ENCODE measurements at regions not wholly inside any gene's neighbourhood (a gene's known extent, or its start where the extent isn't known, plus 50 kb on each side); places are given as distances from the start of the nearest gene placed in this dataset.
"Not testable (repeated sequence)": the region's sequence is repeated elsewhere in the genome, so short reads cannot be mapped to it uniquely, and the experiment has no call there.

DNA sequence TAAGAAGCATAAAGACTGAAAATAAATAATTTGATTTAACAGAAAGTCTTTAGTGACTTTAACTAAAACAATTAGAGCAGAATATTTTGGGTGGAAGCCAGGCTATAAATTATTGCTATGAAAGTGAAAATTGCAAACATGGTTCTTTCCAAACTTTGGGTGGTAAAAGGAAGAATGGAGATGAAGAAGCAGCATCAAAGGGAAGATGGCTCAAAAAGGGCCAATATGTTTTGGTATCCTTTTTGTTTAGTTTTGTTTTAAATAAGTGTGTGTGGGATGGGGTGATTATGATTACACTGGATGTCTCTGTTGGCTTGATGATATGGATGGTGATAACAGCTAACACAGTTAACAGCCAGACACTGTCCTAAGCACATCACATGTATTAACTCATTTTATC lies 153.7 kb downstream of the CYB561 start:
- DNase-seq (ENCODE audit: low read depth), result no peak

DNA sequence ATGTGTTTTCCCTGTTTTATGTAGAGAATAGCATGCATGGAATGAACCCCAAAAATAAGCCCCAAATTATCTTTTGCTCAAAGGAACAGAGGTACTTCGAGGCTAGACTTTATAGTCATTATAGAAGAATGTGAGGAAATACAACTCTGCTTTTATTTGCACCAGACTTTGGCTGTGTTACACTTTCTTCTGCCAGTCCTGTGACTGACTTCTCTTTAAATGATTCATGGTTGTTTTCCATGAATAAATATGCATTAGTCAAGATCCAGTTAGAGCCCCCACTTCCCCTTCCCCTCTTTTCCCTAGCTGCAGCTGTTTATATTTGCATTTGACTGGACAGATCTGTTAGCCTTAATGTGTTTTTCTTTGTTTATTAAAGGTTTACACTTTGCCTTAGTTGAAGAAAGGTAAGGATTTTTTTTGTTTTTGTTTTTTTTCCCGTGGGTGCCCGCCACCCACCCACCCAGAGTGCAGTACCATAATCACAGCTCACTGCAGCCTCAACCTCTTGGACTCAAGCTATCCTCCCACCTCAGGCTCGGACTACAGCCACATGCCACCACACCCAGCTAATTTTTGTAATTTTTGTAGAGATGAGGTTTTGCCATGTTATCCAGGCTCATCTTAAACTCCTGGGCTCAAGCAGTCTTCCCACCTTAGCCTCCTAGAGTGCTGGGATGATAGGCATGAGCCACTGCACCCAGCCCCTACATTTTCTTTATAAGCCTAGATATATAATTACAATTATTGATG lies 152.6 kb downstream of the CYB561 start:
- DNase-seq (ENCODE audit: low read depth), result peak; percentile 71

DNA sequence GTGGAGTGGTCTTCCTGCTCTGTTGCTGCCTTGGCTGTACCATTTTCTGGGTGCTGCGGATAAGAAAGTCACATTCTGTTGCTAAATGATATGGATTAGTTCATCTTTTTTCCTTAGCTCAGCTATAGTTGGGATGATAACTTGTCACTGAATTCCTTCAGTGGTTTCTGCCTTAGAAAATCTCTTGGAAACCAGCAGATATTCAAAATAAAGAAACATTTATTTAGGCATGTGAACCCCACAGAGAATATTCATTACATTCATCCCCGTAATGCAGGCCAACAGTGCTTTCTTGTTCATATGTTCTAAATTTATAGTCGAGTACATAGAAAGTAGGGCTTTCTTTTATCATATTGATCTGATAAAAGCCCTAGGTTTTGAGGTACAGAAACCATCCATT lies 151.3 kb downstream of the CYB561 start:
- DNase-seq (ENCODE audit: low read depth), result no peak

DNA sequence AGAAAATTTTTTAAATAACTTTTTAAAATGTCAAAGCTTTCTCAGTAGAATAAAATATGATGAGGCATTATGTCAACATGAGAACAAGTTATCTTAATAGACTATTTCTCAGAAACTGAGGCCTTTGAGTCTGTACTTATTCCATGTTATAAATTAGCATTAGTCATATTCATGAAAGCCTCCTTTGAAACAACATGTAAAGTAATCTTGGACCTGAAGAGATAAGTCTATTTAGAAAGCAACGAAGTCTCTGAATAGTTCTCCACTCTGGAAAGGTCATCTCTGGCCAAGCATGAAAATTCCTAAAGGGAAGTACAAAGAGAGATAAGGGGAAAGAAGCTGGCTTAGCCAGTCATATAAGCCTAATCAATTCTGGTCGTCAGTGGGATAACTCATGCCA lies 150.8 kb downstream of the CYB561 start:
- DNase-seq (ENCODE audit: low read depth), result peak; percentile 87

DNA sequence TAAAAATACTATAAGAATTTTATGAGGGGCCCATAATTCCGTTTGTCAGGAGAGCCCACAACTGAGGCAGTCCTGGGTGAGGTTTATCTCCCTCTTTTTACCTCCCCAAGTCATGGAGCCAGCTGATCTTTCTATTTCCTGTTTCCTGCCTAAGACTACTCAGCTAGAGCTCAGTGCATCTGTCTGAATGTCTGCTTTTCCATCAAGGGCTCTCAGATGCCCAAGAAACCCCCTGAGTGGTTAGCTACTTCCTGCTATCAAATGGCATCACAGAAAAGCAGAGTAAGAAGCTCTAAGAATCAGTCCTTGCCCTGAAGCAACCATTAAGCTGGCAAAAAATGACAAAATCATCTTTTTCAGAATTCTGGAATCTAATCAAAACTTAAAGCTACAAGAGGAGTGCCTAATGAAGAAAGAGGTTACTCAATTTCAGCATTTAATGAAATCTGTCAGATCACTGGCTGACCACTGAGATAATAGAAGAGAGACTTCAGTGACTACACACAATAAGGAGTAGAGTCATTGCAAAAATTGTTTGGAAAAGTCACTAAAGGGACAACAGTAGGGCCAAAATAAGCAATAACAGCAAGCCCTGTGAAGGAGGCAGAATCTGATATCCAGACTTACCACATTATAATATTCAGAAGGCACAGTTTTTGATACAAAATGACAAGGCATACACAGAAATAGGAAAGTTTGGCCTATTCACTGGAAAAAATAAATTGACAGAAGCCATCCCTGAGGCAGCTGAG lies 150.1 kb downstream of the CYB561 start:
- DNase-seq (ENCODE audit: low read depth), result no peak

DNA sequence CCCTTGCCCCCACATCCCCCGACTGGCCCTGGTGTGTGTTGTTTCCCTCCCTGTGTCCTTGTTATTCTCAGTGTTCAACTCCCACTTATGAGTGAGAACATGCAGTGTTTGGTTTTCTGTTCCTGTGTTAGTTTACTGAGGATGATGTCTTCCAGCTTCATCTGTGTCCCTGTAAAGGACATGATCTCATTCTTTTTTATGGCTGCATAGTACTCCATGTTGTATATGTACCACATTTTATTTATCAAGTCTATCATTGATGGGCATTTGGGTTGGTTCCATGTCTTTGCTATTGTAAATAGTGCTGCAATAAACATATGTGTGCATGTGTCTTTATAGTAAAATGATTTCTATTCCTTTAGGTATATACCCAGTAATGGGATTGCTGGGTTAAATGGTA lies 147.2 kb downstream of the CYB561 start:
- DNase-seq (ENCODE audit: low read depth), result not testable (repeated sequence)

DNA sequence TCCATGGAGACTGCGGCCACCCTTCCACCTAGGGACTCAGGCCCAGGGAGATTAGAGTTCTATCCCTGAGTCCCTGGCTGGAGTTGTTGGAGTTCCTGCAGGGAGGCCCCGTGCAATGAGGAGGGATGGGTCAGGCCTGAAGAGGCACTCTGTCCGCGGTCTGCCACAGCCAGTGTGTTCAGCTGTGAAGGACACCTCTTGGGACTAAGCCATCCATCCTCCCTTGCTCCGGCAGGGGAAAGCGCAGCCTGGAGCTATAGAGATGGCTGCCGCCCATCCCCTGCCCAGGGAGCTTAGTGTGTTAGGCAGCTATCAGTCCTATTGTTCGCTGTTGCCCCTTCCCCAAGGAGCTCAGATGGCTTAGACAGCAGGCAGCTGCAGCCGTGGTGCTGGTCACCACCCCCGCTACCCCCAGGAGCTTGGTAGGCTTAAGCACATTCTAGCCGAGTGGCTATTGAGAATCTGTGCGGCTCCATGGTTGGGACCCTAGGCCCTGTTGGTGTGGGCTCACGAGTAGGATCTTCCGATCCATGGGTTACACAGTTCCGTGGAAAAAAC lies 141.3 kb downstream of the CYB561 start:
- DNase-seq (ENCODE audit: low read depth), result no peak

DNA sequence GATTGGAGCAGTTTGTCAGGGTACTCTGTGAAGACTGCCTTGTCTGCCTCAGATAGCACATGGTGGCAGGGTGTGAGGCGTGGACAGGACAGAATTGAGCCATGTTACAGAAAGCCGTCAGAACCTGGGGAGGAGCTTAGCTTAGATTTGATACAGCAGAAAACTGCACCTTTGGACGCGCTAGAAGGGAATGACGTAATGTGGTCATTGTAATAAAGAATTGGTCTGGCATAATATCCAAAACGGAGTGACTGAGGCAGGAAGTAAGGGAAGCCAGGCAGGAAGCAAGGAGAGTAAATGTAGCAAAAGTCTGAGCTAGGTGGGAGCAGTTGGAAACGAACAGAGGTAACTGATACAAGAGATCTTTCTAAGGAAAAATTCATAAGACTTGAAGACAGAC lies 140.2 kb downstream of the CYB561 start:
- DNase-seq (ENCODE audit: low read depth), result no peak

DNA sequence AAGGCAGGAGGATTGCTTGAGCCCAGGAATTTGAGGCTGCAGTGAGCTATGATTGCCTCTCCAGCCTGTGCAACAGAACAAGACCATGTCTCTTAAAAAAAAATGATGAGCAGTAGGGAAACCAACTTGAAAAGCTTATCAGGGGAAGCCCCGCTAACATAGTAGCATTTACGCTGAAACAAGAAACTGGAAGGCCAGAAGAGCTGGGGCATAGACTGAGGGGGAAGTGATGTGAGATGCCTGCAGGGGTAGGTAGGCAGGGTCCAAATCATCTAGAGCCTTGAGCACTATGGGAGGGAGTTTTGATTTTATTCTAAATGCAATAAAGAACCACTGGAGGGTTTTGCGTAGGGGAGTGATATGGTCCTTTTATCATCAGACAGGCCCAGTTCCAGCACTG lies 139.3 kb downstream of the CYB561 start:
- no peak for DNase-seq (ENCODE audit: low read depth)

DNA sequence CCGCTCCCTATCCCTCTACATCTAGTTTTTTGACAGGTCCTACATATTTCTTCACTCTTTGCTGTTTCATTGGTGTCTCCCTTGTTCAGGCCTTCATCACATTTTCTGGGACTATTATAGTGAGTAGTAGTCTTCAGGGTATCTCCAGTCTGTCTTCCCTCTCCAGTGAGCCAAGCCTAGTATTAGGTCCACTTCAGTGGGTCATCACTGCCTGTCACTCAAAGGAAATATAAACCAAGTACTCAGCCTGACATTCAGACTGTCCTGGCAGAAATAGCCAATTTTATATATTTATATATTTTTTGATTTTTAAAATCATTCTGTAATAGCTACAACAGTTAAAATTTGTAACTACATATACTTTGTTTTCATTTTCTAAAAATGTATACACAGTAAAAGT lies 137.8 kb downstream of the CYB561 start:
- no peak for DNase-seq (ENCODE audit: low read depth)

DNA sequence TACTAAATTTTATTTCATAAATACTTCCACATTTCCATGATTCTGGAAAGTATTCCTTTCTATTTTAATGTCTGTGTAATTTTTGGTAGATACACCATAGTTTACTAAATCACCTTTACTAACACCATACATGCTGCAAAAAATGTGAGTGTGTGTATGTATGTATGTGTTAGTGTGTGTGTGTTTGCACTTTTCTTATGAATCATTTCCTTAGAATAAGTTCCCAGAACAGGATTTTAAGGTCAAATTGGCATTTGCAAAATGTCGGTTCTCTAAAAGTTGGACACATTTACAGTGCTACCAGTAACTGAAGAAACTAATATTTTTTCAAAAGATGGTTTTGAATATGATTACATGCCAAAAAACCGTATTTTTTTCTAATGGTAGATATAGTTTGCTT lies 137.1 kb downstream of the CYB561 start:
- DNase-seq (ENCODE audit: low read depth), result no peak

DNA sequence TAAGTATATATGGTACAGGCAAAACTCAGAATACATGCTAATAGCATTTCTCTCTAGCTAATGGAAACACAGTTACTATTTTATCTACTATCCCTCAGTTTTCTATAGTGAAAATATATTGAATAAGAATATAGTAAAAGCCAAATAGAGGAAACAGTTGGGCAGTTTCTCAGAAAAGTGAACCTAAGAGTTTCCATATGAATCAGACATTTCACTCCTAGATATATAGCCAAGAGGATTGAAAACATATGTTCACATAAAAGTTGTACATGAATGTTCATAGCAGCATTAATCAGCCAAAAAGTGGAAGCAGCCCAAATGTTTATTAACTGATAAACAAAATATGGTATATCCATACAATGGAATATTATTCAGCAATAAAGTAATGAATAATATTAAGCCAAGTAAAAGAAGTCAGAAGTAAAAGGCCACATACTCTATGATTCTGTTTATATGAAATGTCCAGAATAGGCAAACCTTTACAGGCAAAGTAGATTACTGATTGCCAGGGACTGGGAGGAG lies 134.6 kb downstream of the CYB561 start:
- DNase-seq (ENCODE audit: low read depth), result no peak

DNA sequence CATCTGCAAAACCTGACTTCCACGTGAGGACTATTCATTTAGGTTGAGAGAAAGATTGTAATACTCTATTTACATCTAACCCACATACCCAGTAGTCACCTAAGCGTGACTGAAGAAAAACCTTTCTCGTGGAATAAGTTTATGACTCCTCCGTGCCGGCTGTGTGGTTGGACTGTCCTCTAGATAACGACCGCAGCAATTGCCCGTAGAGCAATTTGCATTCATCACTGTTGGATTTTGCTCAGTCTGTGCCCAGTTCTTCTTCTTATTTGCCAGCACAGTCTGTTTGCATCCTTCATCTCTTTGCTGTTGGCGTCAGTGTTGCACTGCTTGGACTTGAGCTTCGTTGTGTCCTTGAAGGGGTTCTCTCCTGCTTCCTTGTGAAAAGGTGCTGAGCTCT lies 131.3 kb downstream of the CYB561 start:
- no peak for DNase-seq (ENCODE audit: low read depth)

DNA sequence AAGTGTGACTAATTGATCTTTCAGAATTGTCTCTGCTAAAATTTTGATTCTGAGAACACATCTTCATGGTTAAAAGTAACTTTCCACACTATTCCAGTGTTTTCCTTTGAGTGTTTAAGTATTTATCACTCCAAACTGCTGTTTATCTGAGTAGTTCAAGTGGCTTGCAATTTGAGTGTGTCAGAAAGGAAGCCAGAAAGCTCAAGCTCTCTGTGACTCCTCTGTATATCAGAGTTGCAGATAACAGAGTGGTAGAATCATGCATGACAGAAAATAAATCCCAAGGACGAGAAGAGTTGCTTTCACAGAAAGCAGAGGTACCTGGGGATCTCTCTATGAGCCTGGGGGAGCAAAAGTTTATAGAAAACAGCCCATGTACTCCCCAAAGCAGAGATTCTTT lies 130.0 kb downstream of the CYB561 start:
- DNase-seq (ENCODE audit: low read depth), result peak; percentile 54

DNA sequence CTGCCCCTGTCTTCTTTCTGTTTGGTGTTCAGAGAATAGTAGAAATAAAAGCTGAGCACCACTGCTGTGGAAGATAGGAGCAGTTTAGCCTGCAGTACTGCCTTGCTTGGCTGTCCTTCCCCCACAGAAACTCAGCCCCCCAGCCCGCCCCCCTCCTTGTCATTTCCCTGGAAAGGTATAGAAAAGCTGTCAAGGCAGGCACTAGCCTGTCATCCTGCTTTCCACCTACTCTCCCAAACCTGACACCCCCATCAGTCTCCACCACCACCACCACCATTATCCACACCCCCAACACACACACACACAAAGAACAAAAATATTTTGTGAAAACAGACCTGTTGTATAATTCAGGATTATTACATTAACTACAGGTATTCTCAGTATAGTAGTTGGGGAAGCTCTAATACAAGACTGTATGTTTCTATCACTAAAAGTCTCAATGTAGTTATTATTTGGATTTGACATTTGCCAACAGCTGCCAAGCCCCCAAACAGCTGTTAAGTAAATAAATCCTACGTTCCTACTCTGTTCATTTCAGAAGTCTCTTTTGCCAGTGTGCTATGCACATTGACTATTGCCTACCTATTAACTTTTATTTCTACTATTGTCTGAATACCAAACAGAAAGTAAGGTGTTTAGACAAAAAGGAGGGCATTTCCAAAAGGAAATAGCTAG lies 128.8 kb downstream of the CYB561 start:
- no peak for DNase-seq (ENCODE audit: low read depth)

DNA sequence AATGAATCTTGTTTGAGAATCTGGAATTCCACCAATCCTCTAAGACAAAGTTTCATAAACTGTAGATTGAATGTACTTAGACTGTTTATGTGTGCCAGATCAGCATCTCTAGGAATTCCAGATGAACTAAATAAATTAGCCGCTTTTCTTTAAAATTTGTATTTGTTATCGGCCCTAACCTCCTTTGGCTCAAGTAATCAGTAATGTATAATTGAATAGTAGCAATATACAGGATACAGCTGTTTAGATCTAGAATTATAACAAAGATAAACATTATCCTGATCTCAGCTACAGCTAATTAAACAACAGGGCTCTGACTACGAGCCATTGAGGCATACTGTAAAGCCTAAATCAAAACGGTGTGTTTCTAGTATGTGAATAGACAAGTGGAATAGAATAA lies 120.3 kb downstream of the CYB561 start:
- DNase-seq (ENCODE audit: low read depth), result no peak

DNA sequence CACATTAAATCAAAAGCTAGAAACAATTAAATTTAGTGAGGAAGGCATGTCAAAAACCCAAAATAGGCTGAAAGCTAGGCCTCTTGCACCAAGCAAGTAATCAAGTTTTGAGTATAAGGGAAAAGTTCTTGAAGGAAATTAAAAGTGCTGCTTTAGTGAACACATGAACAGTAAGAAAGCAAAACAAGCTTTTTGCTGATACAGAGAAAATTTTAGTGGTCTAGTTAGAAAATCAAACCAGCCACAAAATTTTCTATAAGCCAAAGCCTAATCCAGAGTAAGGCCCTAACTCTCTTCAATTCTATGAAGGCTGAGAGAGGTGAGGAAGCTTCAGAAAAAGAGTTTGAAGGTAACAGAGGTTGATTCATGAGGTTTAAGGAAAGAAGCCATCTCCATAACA lies 116.2 kb downstream of the CYB561 start:
- no peak for DNase-seq (ENCODE audit: low read depth)

DNA sequence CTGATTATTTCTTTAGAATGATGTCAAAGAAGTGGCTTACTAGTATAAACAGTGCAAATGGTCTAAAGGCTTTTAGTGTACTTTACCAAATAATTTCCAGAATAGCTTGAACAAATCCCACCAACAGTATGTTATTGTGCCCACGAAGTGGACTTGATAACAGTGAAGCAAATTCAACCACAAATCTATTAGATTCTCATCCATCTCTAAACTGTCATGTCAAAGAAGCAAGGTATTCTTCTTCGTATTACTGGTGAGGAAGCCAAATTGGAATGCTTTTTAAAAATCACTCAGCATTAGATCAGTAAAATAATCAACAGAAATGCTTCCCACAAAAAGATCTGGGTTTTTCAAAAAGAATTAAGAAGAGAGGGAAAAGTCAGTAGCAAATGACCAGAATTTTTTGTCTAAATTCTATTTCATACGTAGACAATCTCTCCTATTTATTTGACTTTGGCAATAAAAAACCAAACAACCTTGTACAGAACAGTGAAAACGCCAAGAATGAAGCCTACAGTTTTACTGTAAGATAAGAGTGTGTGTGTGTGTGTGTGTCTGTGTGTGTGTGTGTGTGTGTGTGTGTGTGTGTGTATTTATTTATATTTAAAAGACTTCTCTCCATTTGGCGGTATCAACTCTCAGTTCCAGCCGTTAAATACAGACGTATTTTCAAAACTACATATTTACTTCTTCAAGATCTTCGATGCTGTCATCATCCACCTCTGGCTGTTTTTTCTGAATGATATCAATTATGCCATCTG lies 114.6 kb downstream of the CYB561 start:
- DNase-seq (ENCODE audit: low read depth), result no peak

DNA sequence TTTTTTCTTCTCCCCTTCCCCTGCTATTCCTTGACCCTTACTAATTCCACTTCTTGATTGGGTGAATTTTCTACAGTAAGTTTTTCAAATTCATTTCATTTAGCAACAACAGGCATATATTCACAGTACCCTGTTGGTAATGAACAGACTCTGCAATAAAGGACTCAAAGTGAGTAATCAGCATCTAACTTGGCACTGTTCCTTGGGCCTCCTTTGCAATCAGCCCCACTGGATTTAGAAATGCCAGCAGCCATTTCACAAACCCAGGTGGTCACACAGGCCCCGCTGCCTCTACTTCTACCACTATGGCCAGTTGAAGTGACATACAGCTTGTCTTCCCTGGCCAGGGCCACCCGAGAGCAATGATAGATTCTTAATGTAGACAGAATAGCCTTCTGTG lies 113.8 kb downstream of the CYB561 start:
- DNase-seq (ENCODE audit: low read depth), result peak; percentile 45

DNA sequence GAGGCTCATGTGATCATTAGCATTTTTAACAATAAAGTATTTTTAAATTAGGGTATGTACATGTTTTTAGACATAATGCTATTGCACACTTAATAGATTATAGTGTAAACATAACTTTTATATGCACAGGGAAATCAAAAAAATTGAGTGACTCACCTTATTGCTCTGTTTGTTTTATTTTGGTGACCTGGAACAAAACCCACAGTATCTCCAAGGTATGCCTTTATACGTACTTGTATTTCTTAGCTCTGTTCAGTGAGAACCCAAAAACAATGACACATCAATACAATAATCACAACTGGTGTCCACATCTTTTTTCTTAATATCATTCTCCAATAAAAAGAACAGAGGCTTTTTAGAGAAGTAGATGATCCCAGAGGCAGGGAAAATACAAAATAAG lies 112.2 kb downstream of the CYB561 start:
- no peak for DNase-seq (ENCODE audit: low read depth)

DNA sequence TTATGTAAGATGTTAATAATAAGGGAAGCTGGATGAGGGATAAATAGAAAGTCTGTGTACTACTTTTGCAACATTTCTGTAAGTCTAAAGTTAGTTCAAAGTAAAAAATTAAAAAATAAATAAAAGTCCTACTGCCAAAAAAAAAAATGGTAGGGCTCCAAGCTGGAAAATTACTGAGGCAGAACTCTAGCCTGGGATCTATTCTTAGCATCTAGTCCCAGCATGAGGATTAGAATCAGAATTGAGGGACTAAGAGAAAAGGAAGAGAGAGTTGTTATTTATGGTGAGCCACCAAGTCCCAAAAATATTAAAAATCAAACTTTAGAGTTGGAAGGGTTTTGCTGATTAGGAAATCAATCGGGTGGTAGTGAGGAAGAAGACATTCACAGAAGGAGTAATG lies 110.3 kb downstream of the CYB561 start:
- no peak for DNase-seq (ENCODE audit: low read depth)

DNA sequence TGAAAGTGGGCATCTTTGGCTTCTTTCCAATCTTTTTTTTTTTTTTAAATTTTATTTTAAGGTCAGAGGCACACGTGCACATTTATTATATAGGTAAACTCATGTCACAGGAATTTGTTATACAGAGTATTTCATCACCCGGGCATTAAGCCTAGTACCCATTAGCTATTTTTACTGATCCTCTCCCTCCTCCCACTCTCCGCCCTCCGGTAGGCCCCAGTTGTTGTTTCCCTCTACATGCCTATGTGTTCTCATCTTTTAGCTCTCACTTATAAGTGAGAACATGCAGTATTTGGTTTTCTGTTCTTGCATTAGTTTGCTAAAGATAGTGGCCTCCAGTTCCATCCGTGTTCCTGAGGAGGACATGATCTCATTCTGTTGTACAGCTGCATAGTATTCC lies 108.5 kb downstream of the CYB561 start:
- DNase-seq (ENCODE audit: low read depth), result peak; percentile 14
